Endothelial cell of umbilical vein (primary cell): ENCODE measurements at regions not wholly inside any gene's neighbourhood (a gene's known extent, or its start where the extent isn't known, plus 50 kb on each side); places are given as distances from the start of the nearest gene placed in this dataset.

Source experiments
- CTCF ChIP-seq, 2 donors: IDR thresholded peaks; 1 replicate in 1 of 2; 2 replicates in 1 of 2; pipeline ENCODE4 v1.5.1; 2011; ENCODE audit warnings: low read length in 2 of 2, mild to moderate bottlenecking in 2 of 2, moderate library complexity in 2 of 2, control low read depth in 1 of 2, inconsistent platforms in 1 of 2, low read depth in 1 of 2; ENCODE audit not compliant: insufficient read depth in 1 of 2; ENCODE audit errors: extremely low read depth in 1 of 2
- EZH2 ChIP-seq: IDR thresholded peaks from 2 replicates; pipeline ENCODE4 v1.6.1; 2012; ENCODE audit warnings: borderline replicate concordance, low read depth, mild to moderate bottlenecking, moderate library complexity, low read length, inconsistent platforms; ENCODE audit not compliant: severe bottlenecking
- GATA2 ChIP-seq: IDR thresholded peaks from 2 replicates; pipeline ENCODE4 v1.7.0; 2011; ENCODE audit warnings: low read depth, mild to moderate bottlenecking, moderate library complexity, mixed read lengths, low read length; ENCODE audit not compliant: insufficient read length, insufficient read depth
- POLR2A ChIP-seq: IDR thresholded peaks from 2 replicates; pipeline ENCODE4 v1.6.1; 2012; ENCODE audit warnings: low read depth, mild to moderate bottlenecking, control low read depth, low read length
- POLR2AphosphoS5 ChIP-seq: IDR thresholded peaks from 2 replicates; pipeline ENCODE4 v1.6.1; 2012; ENCODE audit warnings: low read depth, mild to moderate bottlenecking, control low read depth, low read length, moderate library complexity; ENCODE audit not compliant: insufficient read depth
- TF ChIP-seq, protein P1 (sequence below): IDR thresholded peaks from 2 replicates; pipeline ENCODE4 v1.6.1; 2011; ENCODE audit not compliant: insufficient read depth, insufficient read length

DNA sequence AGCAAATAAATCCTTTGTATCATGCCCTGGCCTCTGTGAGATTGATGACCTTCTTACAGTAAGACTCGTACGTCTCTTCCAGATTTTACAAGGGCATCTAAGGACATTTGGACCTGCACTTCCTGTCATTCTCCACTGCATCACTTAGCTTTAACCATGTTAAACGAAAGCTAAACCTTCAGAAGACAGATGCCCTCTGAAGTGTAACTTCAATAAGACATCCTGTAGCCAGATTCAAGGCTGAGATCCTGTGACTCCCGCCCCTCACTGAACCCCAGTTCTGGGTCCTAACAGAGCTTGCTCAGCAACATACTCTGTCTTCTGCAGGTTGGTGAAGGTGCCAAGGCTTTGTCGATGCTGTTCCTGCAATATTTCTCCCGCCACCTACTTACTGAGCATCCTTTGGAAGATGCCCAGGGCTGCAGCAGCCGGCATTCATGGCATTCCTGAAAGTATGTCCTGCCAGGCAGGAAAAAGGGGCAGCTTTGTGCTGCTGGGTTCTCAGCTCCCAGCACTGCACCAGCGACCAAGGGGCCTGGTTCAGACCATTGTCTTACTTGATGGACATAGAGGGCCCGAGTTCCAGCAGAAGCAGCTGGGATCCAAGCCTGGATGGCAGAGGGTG is 131.1 kb downstream of the AXIN2 start:
- TF ChIP-seq CTCF (IDR thresholded peaks at IDR 0.05; ENCODE audit: extremely low read depth in 1 of 2, insufficient read depth in 1 of 2, low read depth in 1 of 2, low read length in 2 of 2) (no peak), GATA2 (no peak), POLR2AphosphoS5 (no peak), EZH2 (no peak), POLR2A (no peak)
- TF ChIP-seq, protein P1, sequence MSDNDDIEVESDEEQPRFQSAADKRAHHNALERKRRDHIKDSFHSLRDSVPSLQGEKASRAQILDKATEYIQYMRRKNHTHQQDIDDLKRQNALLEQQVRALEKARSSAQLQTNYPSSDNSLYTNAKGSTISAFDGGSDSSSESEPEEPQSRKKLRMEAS = no peak
